ENCODE measurements at regions not wholly inside any gene's neighbourhood (a gene's known extent, or its start where the extent isn't known, plus 50 kb on each side); places are given as distances from the start of the nearest gene placed in this dataset.

- POLR2A ChIA-PET: no interaction called here
- DNase-seq (ENCODE audit: low read depth): no peak
- Histone ChIP-seq H3K36me3 (ENCODE audit: control insufficient read depth, insufficient read depth, low read length) (no peaks in the 10 kb centered on the region), H3K4me3 (ENCODE audit: low read depth, low read length) (no peak overlapping the region), H3K27me3 (ENCODE audit: control insufficient read depth, insufficient read depth, low read length) (no peaks in the 10 kb centered on the region)
- TF ChIP-seq, protein P1, sequence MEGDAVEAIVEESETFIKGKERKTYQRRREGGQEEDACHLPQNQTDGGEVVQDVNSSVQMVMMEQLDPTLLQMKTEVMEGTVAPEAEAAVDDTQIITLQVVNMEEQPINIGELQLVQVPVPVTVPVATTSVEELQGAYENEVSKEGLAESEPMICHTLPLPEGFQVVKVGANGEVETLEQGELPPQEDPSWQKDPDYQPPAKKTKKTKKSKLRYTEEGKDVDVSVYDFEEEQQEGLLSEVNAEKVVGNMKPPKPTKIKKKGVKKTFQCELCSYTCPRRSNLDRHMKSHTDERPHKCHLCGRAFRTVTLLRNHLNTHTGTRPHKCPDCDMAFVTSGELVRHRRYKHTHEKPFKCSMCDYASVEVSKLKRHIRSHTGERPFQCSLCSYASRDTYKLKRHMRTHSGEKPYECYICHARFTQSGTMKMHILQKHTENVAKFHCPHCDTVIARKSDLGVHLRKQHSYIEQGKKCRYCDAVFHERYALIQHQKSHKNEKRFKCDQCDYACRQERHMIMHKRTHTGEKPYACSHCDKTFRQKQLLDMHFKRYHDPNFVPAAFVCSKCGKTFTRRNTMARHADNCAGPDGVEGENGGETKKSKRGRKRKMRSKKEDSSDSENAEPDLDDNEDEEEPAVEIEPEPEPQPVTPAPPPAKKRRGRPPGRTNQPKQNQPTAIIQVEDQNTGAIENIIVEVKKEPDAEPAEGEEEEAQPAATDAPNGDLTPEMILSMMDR (IDR thresholded peaks at IDR 0.05; ENCODE audit: insufficient read depth, low read depth, low read length): no peak
- CTCF ChIA-PET: no interaction called here
Observed at GRCh38 chr2:6231166-6231565, 539.0 kb downstream of the SOX11 start.

DNA sequence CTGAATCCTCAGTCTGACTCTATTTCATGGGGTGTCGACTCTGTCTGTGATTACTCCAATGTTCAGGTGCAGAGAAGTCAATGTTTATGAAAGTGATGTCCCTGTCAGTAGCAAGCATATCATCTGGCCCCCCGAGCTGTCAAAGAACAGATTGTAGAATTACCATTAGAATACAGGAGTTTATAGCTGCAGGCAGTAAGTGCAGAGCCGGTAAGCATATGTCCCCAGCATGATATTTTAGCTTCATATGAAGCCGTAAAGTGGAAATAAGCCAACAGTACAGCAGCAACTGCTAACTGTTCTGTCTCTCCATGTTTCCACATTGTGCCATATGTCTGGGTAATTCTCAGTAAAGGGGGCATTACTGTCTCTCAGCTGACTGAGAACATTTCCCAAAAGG, 541.8 kb downstream of the SOX11 start:
- no peak for DNase-seq (ENCODE audit: low read depth)
- TF ChIP-seq, protein P1 (IDR thresholded peaks at IDR 0.05; ENCODE audit: insufficient read depth, low read depth, low read length): no peak

DNA sequence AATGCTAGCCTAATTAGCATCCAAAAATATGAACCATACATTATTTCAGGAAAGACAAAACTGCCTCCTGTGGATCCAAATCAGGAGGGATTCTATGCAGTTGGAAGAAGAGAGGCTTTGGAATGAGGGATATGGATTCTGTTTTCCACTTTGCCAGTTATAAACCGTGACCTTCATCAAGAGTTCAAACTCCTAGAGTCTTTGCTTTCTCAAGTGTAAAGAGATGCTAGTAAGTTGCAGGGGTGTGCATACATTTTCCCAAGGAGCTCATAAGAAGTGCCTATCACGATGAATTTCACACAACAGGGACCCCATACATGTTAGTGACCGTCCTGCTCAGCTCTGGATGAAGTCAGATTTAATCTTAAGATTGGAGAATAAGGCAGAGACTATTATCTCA, 542.5 kb downstream of the SOX11 start:
- ChIA-PET POLR2A (no interaction called here), CTCF (no interaction called here)
- Histone ChIP-seq H3K4me3 (ENCODE audit: low read depth, low read length) (no peak overlapping the region), H3K27me3 (ENCODE audit: control insufficient read depth, insufficient read depth, low read length) (no peaks in the 10 kb centered on the region), H3K36me3 (ENCODE audit: control insufficient read depth, insufficient read depth, low read length) (no peaks in the 10 kb centered on the region)
- TF ChIP-seq, protein P1 (IDR thresholded peaks at IDR 0.05; ENCODE audit: insufficient read depth, low read depth, low read length): no peak
- DNase-seq (ENCODE audit: low read depth): no peak

More for the DNA sequence above, 541.8 kb downstream of the SOX11 start:
- ChIA-PET POLR2A (no interaction called here), CTCF (no interaction called here)
- Histone ChIP-seq H3K36me3 (ENCODE audit: control insufficient read depth, insufficient read depth, low read length) (no peaks in the 10 kb centered on the region), H3K4me3 (ENCODE audit: low read depth, low read length) (no peak overlapping the region), H3K27me3 (ENCODE audit: control insufficient read depth, insufficient read depth, low read length) (no peaks in the 10 kb centered on the region)

- TF ChIP-seq, protein P1 (IDR thresholded peaks at IDR 0.05; ENCODE audit: insufficient read depth, low read depth, low read length): no peak
- DNase-seq (ENCODE audit: low read depth): no peak
- ChIA-PET POLR2A (no interaction called here), CTCF (no interaction called here)
- H3K4me3 ChIP-seq (ENCODE audit: low read depth, low read length): no peak overlapping the region
- H3K27me3 ChIP-seq (ENCODE audit: control insufficient read depth, insufficient read depth, low read length): no peaks in the 10 kb centered on the region
- no peaks in the 10 kb centered on the region for H3K36me3 ChIP-seq (ENCODE audit: control insufficient read depth, insufficient read depth, low read length)
Observed at GRCh38 chr2:6236317-6236716, 544.1 kb downstream of the SOX11 start.

GRCh38 chr2:6237039-6237660, 545.0 kb downstream of the SOX11 start:
- TF ChIP-seq, protein P1 (IDR thresholded peaks at IDR 0.05; ENCODE audit: insufficient read depth, low read depth, low read length): no peak

More at GRCh38 chr2:6237039-6237660, 545.0 kb downstream of the SOX11 start:
- Histone ChIP-seq H3K36me3 (ENCODE audit: control insufficient read depth, insufficient read depth, low read length) (no peaks in the 10 kb centered on the region), H3K27me3 (ENCODE audit: control insufficient read depth, insufficient read depth, low read length) (no peaks in the 10 kb centered on the region), H3K4me3 (ENCODE audit: low read depth, low read length) (no peak overlapping the region)
- POLR2A ChIA-PET: no interaction called here
- CTCF ChIA-PET: no interaction called here
- no peak for DNase-seq (ENCODE audit: low read depth)
